ENCODE measurements at regions not wholly inside any gene's neighbourhood (a gene's known extent, or its start where the extent isn't known, plus 50 kb on each side); places are given as distances from the start of the nearest gene placed in this dataset.

- Histone ChIP-seq H3K27ac (ENCODE audit: low read length) (peak overlapping the region; percentile 81), H3K4me3 (ENCODE audit: low read length) (peak overlapping the region; percentile 4), H3K27me3 (ENCODE audit: control insufficient read depth, insufficient read depth) (no peaks in the 10 kb centered on the region), H3K4me1 (ENCODE audit: control insufficient read depth, insufficient read depth, low read length) (no peaks in the 10 kb centered on the region), H3K9me3 (ENCODE audit: control insufficient read depth, low read length) (no peaks in the 10 kb centered on the region)
- ATAC-seq (peak; percentile 74 to 92), DNase-seq (peak; percentile 44 to 81 (median 76))
- 33% methylated on average over 9 of the region's 9 CpGs for WGBS
- intact Hi-C loops (cut with DNase I) = no loop called here
These were observed 229.4 kb downstream of the ZNF516 start for GRCh38 chr18:76265497-76266235.

- H3K9me3 ChIP-seq (ENCODE audit: control insufficient read depth, low read length) = no peaks in the 10 kb centered on the region
- no peaks in the 10 kb centered on the region for H3K27me3 ChIP-seq (ENCODE audit: control insufficient read depth, insufficient read depth)
- no peak for ATAC-seq
- no peak overlapping the region for H3K27ac ChIP-seq (ENCODE audit: low read length)
- no peak for DNase-seq
- H3K4me1 ChIP-seq (ENCODE audit: control insufficient read depth, insufficient read depth, low read length) = no peaks in the 10 kb centered on the region
- 78% methylated on average over 10 of the region's 10 CpGs for WGBS
- intact Hi-C loops (cut with DNase I) = no loop called here
- no peak overlapping the region for H3K4me3 ChIP-seq (ENCODE audit: low read length)
These were observed 230.2 kb downstream of the ZNF516 start for GRCh38 chr18:76264876-76265250.

- intact Hi-C loops (cut with DNase I) = no loop called here
- ATAC-seq (no peak), DNase-seq (no peak)
- Histone ChIP-seq H3K27ac (ENCODE audit: low read length) (no peak overlapping the region), H3K4me3 (ENCODE audit: low read length) (no peak overlapping the region), H3K9me3 (ENCODE audit: control insufficient read depth, low read length) (no peaks in the 10 kb centered on the region), H3K27me3 (ENCODE audit: control insufficient read depth, insufficient read depth) (no peaks in the 10 kb centered on the region), H3K4me1 (ENCODE audit: control insufficient read depth, insufficient read depth, low read length) (no peaks in the 10 kb centered on the region)
- WGBS = 78% methylated on average over 18 of the region's 18 CpGs
These were observed 230.7 kb downstream of the ZNF516 start for GRCh38 chr18:76264198-76264875.

- intact Hi-C loops (cut with DNase I) = no loop called here
- no peaks in the 10 kb centered on the region for H3K4me1 ChIP-seq (ENCODE audit: control insufficient read depth, insufficient read depth, low read length)
- 64% methylated on average over 18 of the region's 18 CpGs for WGBS
- H3K9me3 ChIP-seq (ENCODE audit: control insufficient read depth, low read length) = no peaks in the 10 kb centered on the region
- ATAC-seq (no peak), DNase-seq (peak in 1 of 3 donors; percentile 62)
- no peaks in the 10 kb centered on the region for H3K27me3 ChIP-seq (ENCODE audit: control insufficient read depth, insufficient read depth)
- no peak overlapping the region for H3K4me3 ChIP-seq (ENCODE audit: low read length)
- H3K27ac ChIP-seq (ENCODE audit: low read length) = no peak overlapping the region
These were observed 231.7 kb downstream of the ZNF516 start for GRCh38 chr18:76263046-76264005.

GRCh38 chr18:76260941-76261472 lies 234.0 kb downstream of the ZNF516 start:
- H3K4me3 ChIP-seq (ENCODE audit: low read length) = no peak overlapping the region
- DNase-seq (no peak), ATAC-seq (no peak)
- H3K4me1 ChIP-seq (ENCODE audit: control insufficient read depth, insufficient read depth, low read length) = no peaks in the 10 kb centered on the region
- intact Hi-C loops (cut with DNase I) = no loop called here
- WGBS = 86% methylated on average over 16 of the region's 16 CpGs
- no peaks in the 10 kb centered on the region for H3K27me3 ChIP-seq (ENCODE audit: control insufficient read depth, insufficient read depth)
- H3K9me3 ChIP-seq (ENCODE audit: control insufficient read depth, low read length) = no peaks in the 10 kb centered on the region
- H3K27ac ChIP-seq (ENCODE audit: low read length) = no peak overlapping the region

- DNase-seq (no peak), ATAC-seq (no peak)
- H3K4me3 ChIP-seq (ENCODE audit: low read length) = no peak overlapping the region
- H3K27ac ChIP-seq (ENCODE audit: low read length) = no peak overlapping the region
- H3K4me1 ChIP-seq (ENCODE audit: control insufficient read depth, insufficient read depth, low read length) = no peaks in the 10 kb centered on the region
- no peaks in the 10 kb centered on the region for H3K9me3 ChIP-seq (ENCODE audit: control insufficient read depth, low read length)
- 81% methylated on average over 11 of the region's 11 CpGs for WGBS
- intact Hi-C loops (cut with DNase I) = loop anchor here in 1 of 4 donors (10.0 kb wide), 1 partner anchor 375 kb away; no protein-coding TSS in a partner anchor
- no peaks in the 10 kb centered on the region for H3K27me3 ChIP-seq (ENCODE audit: control insufficient read depth, insufficient read depth)
These were observed 235.3 kb downstream of the ZNF516 start for GRCh38 chr18:76259711-76260110.

- H3K4me1 ChIP-seq (ENCODE audit: control insufficient read depth, insufficient read depth, low read length) = no peaks in the 10 kb centered on the region
- no peak overlapping the region for H3K27ac ChIP-seq (ENCODE audit: low read length)
- intact Hi-C loops (cut with DNase I) = loop anchor here in 1 of 4 donors (10.0 kb wide), 1 partner anchor 374 kb away; no protein-coding TSS in a partner anchor
- H3K27me3 ChIP-seq (ENCODE audit: control insufficient read depth, insufficient read depth) = no peaks in the 10 kb centered on the region
- 34% methylated on average over 10 of the region's 10 CpGs for WGBS
- peak in 1 of 3 donors; percentile 36 for DNase-seq
- no peaks in the 10 kb centered on the region for H3K9me3 ChIP-seq (ENCODE audit: control insufficient read depth, low read length)
- peak in 1 of 2 donors; percentile 46 for ATAC-seq
- no peak overlapping the region for H3K4me3 ChIP-seq (ENCODE audit: low read length)
These were observed 235.9 kb downstream of the ZNF516 start for GRCh38 chr18:76259096-76259495.

- H3K9me3 ChIP-seq (ENCODE audit: control insufficient read depth, low read length) = no peaks in the 10 kb centered on the region
- 50% methylated on average over 2 of the region's 2 CpGs for WGBS
- no peak for DNase-seq
- no peak for ATAC-seq
- no peaks in the 10 kb centered on the region for H3K27me3 ChIP-seq (ENCODE audit: control insufficient read depth, insufficient read depth)
- intact Hi-C loops (cut with DNase I) = loop anchor here in 1 of 4 donors (10.0 kb wide), 1 partner anchor 373 kb away; no protein-coding TSS in a partner anchor
- no peaks in the 10 kb centered on the region for H3K4me1 ChIP-seq (ENCODE audit: control insufficient read depth, insufficient read depth, low read length)
- H3K27ac ChIP-seq (ENCODE audit: low read length) = no peak overlapping the region
- no peak overlapping the region for H3K4me3 ChIP-seq (ENCODE audit: low read length)
These were observed 236.8 kb downstream of the ZNF516 start for GRCh38 chr18:76258209-76258608.

- Histone ChIP-seq H3K9me3 (ENCODE audit: control insufficient read depth, low read length) (no peaks in the 10 kb centered on the region), H3K27ac (ENCODE audit: low read length) (no peak overlapping the region), H3K4me3 (ENCODE audit: low read length) (no peak overlapping the region), H3K27me3 (ENCODE audit: control insufficient read depth, insufficient read depth) (no peaks in the 10 kb centered on the region), H3K4me1 (ENCODE audit: control insufficient read depth, insufficient read depth, low read length) (no peaks in the 10 kb centered on the region)
- no peak for ATAC-seq
- no peak for DNase-seq
- intact Hi-C loops (cut with DNase I) = loop anchor here in 1 of 4 donors (10.0 kb wide), 1 partner anchor 370 kb away; no protein-coding TSS in a partner anchor
- 87% methylated on average over 23 of the region's 23 CpGs for WGBS
These were observed 239.9 kb downstream of the ZNF516 start for GRCh38 chr18:76255070-76255683.

GRCh38 chr18:76252880-76253279 lies 242.2 kb downstream of the ZNF516 start:
- DNase-seq (no peak), ATAC-seq (no peak)
- Histone ChIP-seq H3K4me3 (ENCODE audit: low read length) (no peak overlapping the region), H3K27ac (ENCODE audit: low read length) (no peak overlapping the region), H3K27me3 (ENCODE audit: control insufficient read depth, insufficient read depth) (no peaks in the 10 kb centered on the region), H3K4me1 (ENCODE audit: control insufficient read depth, insufficient read depth, low read length) (no peaks in the 10 kb centered on the region), H3K9me3 (ENCODE audit: control insufficient read depth, low read length) (no peaks in the 10 kb centered on the region)
- intact Hi-C loops (cut with DNase I) = loop anchor here in 1 of 4 donors (10.0 kb wide), 1 partner anchor 368 kb away; no protein-coding TSS in a partner anchor
- WGBS = 34% methylated on average over 3 of the region's 3 CpGs

All from right cardiac atrium (tissue), 5 donors.